Ovary (tissue), 7 donors: ENCODE measurements at regions not wholly inside any gene's neighbourhood (a gene's known extent, or its start where the extent isn't known, plus 50 kb on each side); places are given as distances from the start of the nearest gene placed in this dataset.

Experiments
- DNase-seq, 5 donors: peaks; one replicate each; pipeline ENCODE4 v3.0.0-alpha.2; 2019 to 2020
- H3K27ac ChIP-seq, 2 donors: fragments of 200-600 bp; one replicate each; pipeline versions ENCODE4 v1.5.1 to v1.8.0; 2019 to 2022
- H3K27me3 ChIP-seq: fragments of 200-600 bp; one replicate; pipeline ENCODE4 v1.8.0; 2022
- H3K36me3 ChIP-seq: fragments of 200-600 bp; sonication (generic); one replicate; pipeline ENCODE4 v1.5.1; 2019
- H3K4me1 ChIP-seq: one replicate; pipeline ENCODE4 v1.8.1; 2013; ENCODE audit warnings: mild to moderate bottlenecking, moderate library complexity; ENCODE audit not compliant: insufficient read depth
- H3K4me3 ChIP-seq: fragments of 200-600 bp; sonication (generic); one replicate; pipeline ENCODE4 v1.5.1; 2017
- H3K9me3 ChIP-seq, 2 donors: fragments of 200-600 bp in 1 of 2; sonication (generic) in 1 of 2; one replicate each; pipeline versions ENCODE4 v1.5.1 to v1.8.1; 2013 to 2019; ENCODE audit warnings: mild to moderate bottlenecking in 1 of 2, moderate library complexity in 1 of 2
- EP300 ChIP-seq: sonication (generic); formaldehyde crosslinking; IDR thresholded peaks from one replicate; pipeline ENCODE4 v1.6.1; 2017; ENCODE audit warnings: antibody characterized with exemption
- POLR2A ChIP-seq: fragments of 450-650 bp; IDR thresholded peaks from one replicate; pipeline ENCODE4 v1.6.1; 2017; ENCODE audit warnings: antibody characterized with exemption, mild to moderate bottlenecking, moderate library complexity
- WGBS, 3 donors: extraction: QIAGEN DNeasy Blood & Tissue Kit in 1 of 3; methylation state at CpG; one replicate each; pipeline versions ENCODE4 v1.1.5 to v1.1.7; 2013 to 2017; 5-methylcytosine and 5-hydroxymethylcytosine counted together
- intact Hi-C, 4 donors: fragments of 100-400 bp; cut with DNase I; formaldehyde crosslinking; loops; one replicate each; pipeline versions ENCODE4 v1.11.0 to v1.15.1; 2022 to 2023
- TF ChIP-seq, protein P1 (sequence below), 3 donors: fragments of 450-650 bp in 2 of 3; fragments of 200-600 bp in 1 of 3; IDR thresholded peaks; one replicate each; pipeline versions ENCODE4 v1.5.1 to v1.8.0; 2016 to 2022; ENCODE audit warnings: antibody characterized with exemption in 3 of 3, mild to moderate bottlenecking in 1 of 3
- donor health status: DM: no; HTN: no; CAD: no; lungs with moderate emphysema.
- donor health status: DM: no; HTN: no; CAD: no.
- donor health status: Bipolar disorder and iron deficiency.
- donor health status: DM: no; HTN: no; CAD: no.
- donor health status: DM: yes; HTN: yes; CAD: no.

DNA sequence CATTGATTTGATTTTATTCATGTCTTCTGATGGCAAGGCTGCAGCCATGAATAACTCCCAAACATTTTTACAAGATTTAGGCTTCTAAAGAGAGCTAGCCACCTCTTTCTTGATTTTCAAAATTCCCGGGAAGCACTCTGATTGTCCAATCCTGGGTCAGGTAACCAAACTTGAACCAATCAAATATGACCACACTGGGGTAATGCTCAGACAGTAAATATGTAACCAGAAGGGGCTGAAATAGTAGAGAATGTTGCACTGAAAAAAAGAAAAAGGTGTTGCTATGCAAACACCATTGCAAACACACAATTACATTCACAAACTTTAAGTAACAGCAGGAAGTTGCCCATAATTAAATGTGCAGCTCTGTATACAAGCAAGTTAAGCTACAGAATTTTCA, 112.9 kb upstream of the IQCM start:
- no peak for DNase-seq
- intact Hi-C loops = no loop called here
- TF ChIP-seq EP300 (no peak), POLR2A (no peak)
- TF ChIP-seq, protein P1, sequence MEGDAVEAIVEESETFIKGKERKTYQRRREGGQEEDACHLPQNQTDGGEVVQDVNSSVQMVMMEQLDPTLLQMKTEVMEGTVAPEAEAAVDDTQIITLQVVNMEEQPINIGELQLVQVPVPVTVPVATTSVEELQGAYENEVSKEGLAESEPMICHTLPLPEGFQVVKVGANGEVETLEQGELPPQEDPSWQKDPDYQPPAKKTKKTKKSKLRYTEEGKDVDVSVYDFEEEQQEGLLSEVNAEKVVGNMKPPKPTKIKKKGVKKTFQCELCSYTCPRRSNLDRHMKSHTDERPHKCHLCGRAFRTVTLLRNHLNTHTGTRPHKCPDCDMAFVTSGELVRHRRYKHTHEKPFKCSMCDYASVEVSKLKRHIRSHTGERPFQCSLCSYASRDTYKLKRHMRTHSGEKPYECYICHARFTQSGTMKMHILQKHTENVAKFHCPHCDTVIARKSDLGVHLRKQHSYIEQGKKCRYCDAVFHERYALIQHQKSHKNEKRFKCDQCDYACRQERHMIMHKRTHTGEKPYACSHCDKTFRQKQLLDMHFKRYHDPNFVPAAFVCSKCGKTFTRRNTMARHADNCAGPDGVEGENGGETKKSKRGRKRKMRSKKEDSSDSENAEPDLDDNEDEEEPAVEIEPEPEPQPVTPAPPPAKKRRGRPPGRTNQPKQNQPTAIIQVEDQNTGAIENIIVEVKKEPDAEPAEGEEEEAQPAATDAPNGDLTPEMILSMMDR (IDR thresholded peaks at IDR 0.05) = no peak
- Histone ChIP-seq H3K9me3 (no peaks in the 10 kb centered on the region), H3K4me3 (no peak overlapping the region), H3K36me3 (no peaks in the 10 kb centered on the region), H3K4me1 (no peaks in the 10 kb centered on the region), H3K27me3 (no peaks in the 10 kb centered on the region), H3K27ac (no peak overlapping the region)
- WGBS, 3 donors = 86 to 94% (median 92%) methylated on average over 1 of the region's 1 CpG

DNA sequence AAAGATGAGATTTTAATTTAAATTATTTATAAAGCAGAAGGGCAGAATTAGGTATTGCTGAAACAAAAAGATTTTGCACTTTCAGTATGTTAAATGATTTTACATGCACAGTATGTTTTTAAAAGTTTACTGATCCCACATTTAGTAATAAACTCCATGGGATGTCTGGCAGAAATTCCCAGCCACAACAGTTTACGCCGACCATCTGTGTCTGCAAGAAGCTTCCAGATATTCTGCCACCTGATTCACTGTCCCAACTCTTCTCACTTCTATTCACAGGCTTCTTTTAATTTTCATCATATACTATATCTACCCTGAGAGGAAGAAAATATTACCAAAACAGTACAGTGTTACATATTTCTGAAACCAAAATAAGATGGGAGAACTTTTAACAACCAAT, 115.8 kb upstream of the IQCM start:
- no peaks in the 10 kb centered on the region for H3K4me1 ChIP-seq
- H3K27ac ChIP-seq = no peak overlapping the region
- DNase-seq = no peak
- H3K4me3 ChIP-seq = no peak overlapping the region
- H3K36me3 ChIP-seq = no peaks in the 10 kb centered on the region
- 20 to 51% (median 37%) methylated on average over 2 of the region's 2 CpGs for WGBS, 3 donors
- no peaks in the 10 kb centered on the region for H3K9me3 ChIP-seq
- TF ChIP-seq EP300 (no peak), POLR2A (no peak)
- TF ChIP-seq, protein P1 (IDR thresholded peaks at IDR 0.05) = no peak
- H3K27me3 ChIP-seq = no peaks in the 10 kb centered on the region
- intact Hi-C loops = no loop called here

DNA sequence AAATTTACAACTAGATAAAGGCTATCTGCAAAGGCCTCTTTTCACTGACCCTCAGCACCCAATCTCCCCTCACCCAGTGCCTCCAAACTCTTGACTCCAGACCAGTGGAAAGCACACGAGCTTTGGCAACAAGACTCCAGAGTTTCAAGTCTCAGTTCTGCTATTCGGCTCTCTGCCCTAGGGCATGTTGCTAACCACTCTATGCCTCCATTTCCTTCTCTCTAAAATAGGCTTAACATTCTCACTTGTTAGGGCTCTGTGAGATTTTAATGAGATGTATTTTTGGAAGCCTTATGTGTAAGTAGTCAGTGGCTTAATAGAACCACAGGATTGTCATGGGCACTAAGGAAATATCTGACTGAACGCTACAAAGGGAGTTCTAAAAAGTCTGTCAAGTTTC, 116.5 kb upstream of the IQCM start:
- DNase-seq = no peak
- Histone ChIP-seq H3K4me1 (no peaks in the 10 kb centered on the region), H3K4me3 (no peak overlapping the region), H3K36me3 (no peaks in the 10 kb centered on the region), H3K27me3 (no peaks in the 10 kb centered on the region), H3K27ac (no peak overlapping the region), H3K9me3 (no peaks in the 10 kb centered on the region)
- intact Hi-C loops = no loop called here
- WGBS, 3 donors = 89 to 91% (median 90%) methylated on average over 3 of the region's 3 CpGs
- TF ChIP-seq, protein P1 (IDR thresholded peaks at IDR 0.05) = no peak
- TF ChIP-seq POLR2A (no peak), EP300 (no peak)

DNA sequence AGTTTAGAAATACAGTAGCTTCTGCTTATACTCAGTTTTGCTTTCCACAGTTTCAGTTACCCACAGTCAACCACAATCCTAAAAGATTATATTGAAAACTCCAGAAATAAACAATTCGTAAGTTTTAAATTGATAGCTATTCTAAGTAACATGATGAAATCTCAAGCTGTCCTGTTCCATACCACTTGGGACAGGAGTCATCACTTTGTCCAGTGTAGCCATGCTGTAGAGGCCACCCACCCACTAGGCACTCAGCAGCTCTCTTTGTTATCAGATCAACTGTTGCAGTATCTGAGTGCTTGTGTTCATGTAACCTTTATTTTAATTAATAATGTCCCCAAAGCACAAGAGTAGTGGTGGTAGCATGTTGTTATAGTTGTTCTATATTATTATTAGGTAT, 117.5 kb upstream of the IQCM start:
- TF ChIP-seq, protein P1 (IDR thresholded peaks at IDR 0.05) = no peak
- no peak for TF ChIP-seq EP300
- no peak for TF ChIP-seq POLR2A
- H3K4me3 ChIP-seq = no peak overlapping the region
- intact Hi-C loops = no loop called here
- 0 to 47% (median 0%) methylated on average over 1 of the region's 1 CpG for WGBS, 3 donors
- H3K9me3 ChIP-seq = no peaks in the 10 kb centered on the region
- no peaks in the 10 kb centered on the region for H3K4me1 ChIP-seq
- no peak overlapping the region for H3K27ac ChIP-seq
- no peaks in the 10 kb centered on the region for H3K27me3 ChIP-seq
- no peaks in the 10 kb centered on the region for H3K36me3 ChIP-seq
- DNase-seq = no peak

DNA sequence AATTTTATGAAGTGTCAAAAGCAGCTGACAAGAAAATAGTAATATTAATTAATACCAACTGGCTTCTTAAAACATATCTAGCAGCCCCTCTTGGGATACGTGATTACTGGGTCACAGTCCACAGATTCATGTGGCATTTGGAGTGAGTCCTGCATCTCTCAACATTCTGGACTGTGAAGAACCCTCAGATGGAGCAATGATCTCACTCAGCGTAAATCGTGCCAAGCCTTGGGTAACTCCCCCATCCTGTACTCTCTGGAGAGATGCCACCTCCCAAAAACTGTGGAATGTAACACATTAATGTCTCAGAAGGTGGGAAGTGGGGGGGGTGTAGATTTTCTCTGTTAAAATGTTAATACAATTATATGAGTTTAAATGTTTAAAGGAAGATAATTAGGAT, 118.2 kb upstream of the IQCM start:
- TF ChIP-seq EP300 = no peak
- no peak for TF ChIP-seq POLR2A
- TF ChIP-seq, protein P1 (IDR thresholded peaks at IDR 0.05) = no peak
- Histone ChIP-seq H3K27me3 (no peaks in the 10 kb centered on the region), H3K36me3 (no peaks in the 10 kb centered on the region), H3K4me1 (no peaks in the 10 kb centered on the region), H3K27ac (no peak overlapping the region), H3K4me3 (no peak overlapping the region), H3K9me3 (no peaks in the 10 kb centered on the region)
- WGBS, 3 donors = 7 to 11% (median 9%) methylated on average over 3 of the region's 3 CpGs
- intact Hi-C loops = no loop called here
- DNase-seq = no peak
